ENCODE measurements at regions not wholly inside any gene's neighbourhood (a gene's known extent, or its start where the extent isn't known, plus 50 kb on each side); places are given as distances from the start of the nearest gene placed in this dataset.
"Not testable (repeated sequence)": the region's sequence is repeated elsewhere in the genome, so short reads cannot be mapped to it uniquely, and the experiment has no call there.

- H3K9me3 Mint-ChIP-seq (ENCODE audit: low read depth) = peaks cover 8% of the 10 kb centered on the region
Measured at GRCh38 chr4:27931584-27931983, 1070.9 kb downstream of the STIM2 start.

GRCh38 chr4:27934871-27935270 is 1074.2 kb downstream of the STIM2 start:
- H3K27ac Mint-ChIP-seq = no peak overlapping the region
- H3K4me3 Mint-ChIP-seq = no peak overlapping the region
- peaks cover 8% of the 10 kb centered on the region for H3K9me3 Mint-ChIP-seq (ENCODE audit: low read depth)
- H3K4me1 Mint-ChIP-seq (ENCODE audit: low read depth) = no peaks in the 10 kb centered on the region
- no peaks in the 10 kb centered on the region for H3K27me3 Mint-ChIP-seq
- H3K36me3 Mint-ChIP-seq = no peaks in the 10 kb centered on the region

More at GRCh38 chr4:27931584-27931983, 1070.9 kb downstream of the STIM2 start:
- Mint-ChIP-seq H3K36me3 (no peaks in the 10 kb centered on the region), H3K4me3 (no peak overlapping the region), H3K27me3 (no peaks in the 10 kb centered on the region), H3K4me1 (ENCODE audit: low read depth) (no peaks in the 10 kb centered on the region), H3K27ac (no peak overlapping the region)

GRCh38 chr4:27946799-27947198 is 1086.2 kb downstream of the STIM2 start:
- no peaks in the 10 kb centered on the region for H3K36me3 Mint-ChIP-seq
- no peaks in the 10 kb centered on the region for H3K4me1 Mint-ChIP-seq (ENCODE audit: low read depth)
- no peak overlapping the region for H3K4me3 Mint-ChIP-seq
- no peak overlapping the region for H3K27ac Mint-ChIP-seq
- H3K9me3 Mint-ChIP-seq (ENCODE audit: low read depth) = peaks cover 4% of the 10 kb centered on the region
- no peaks in the 10 kb centered on the region for H3K27me3 Mint-ChIP-seq

- Mint-ChIP-seq H3K27ac (no peak overlapping the region), H3K4me3 (no peak overlapping the region), H3K4me1 (ENCODE audit: low read depth) (no peaks in the 10 kb centered on the region), H3K36me3 (no peaks in the 10 kb centered on the region), H3K9me3 (ENCODE audit: low read depth) (peaks cover 4% of the 10 kb centered on the region), H3K27me3 (no peaks in the 10 kb centered on the region)
Measured at GRCh38 chr4:27947302-27947701, 1086.7 kb downstream of the STIM2 start.

- no peaks in the 10 kb centered on the region for H3K27me3 Mint-ChIP-seq
- H3K27ac Mint-ChIP-seq = no peak overlapping the region
- H3K36me3 Mint-ChIP-seq = no peaks in the 10 kb centered on the region
- no peaks in the 10 kb centered on the region for H3K4me1 Mint-ChIP-seq (ENCODE audit: low read depth)
- H3K9me3 Mint-ChIP-seq (ENCODE audit: low read depth) = peaks cover 5% of the 10 kb centered on the region
- H3K4me3 Mint-ChIP-seq = no peak overlapping the region
Measured at GRCh38 chr4:27964095-27964494, 1103.5 kb downstream of the STIM2 start.

- H3K27ac Mint-ChIP-seq = no peak overlapping the region
- H3K4me1 Mint-ChIP-seq (ENCODE audit: low read depth) = no peaks in the 10 kb centered on the region
- no peaks in the 10 kb centered on the region for H3K36me3 Mint-ChIP-seq
- H3K27me3 Mint-ChIP-seq = no peaks in the 10 kb centered on the region
- no peak overlapping the region for H3K4me3 Mint-ChIP-seq
- H3K9me3 Mint-ChIP-seq (ENCODE audit: low read depth) = no peaks in the 10 kb centered on the region
Measured at GRCh38 chr4:27966664-27967063, 1106.0 kb downstream of the STIM2 start.

GRCh38 chr4:27973056-27973455 is 1112.4 kb downstream of the STIM2 start:
- H3K9me3 Mint-ChIP-seq (ENCODE audit: low read depth) = no peaks in the 10 kb centered on the region
- H3K27me3 Mint-ChIP-seq = no peaks in the 10 kb centered on the region
- no peaks in the 10 kb centered on the region for H3K36me3 Mint-ChIP-seq
- H3K27ac Mint-ChIP-seq = no peak overlapping the region
- no peaks in the 10 kb centered on the region for H3K4me1 Mint-ChIP-seq (ENCODE audit: low read depth)
- H3K4me3 Mint-ChIP-seq = no peak overlapping the region

GRCh38 chr4:27973700-27974099 is 1113.1 kb downstream of the STIM2 start:
- Mint-ChIP-seq H3K4me3 (no peak overlapping the region), H3K27me3 (no peaks in the 10 kb centered on the region), H3K4me1 (ENCODE audit: low read depth) (no peaks in the 10 kb centered on the region), H3K9me3 (ENCODE audit: low read depth) (no peaks in the 10 kb centered on the region), H3K27ac (no peak overlapping the region), H3K36me3 (no peaks in the 10 kb centered on the region)

GRCh38 chr4:27974339-27974738 is 1113.7 kb downstream of the STIM2 start:
- Mint-ChIP-seq H3K4me1 (ENCODE audit: low read depth) (no peaks in the 10 kb centered on the region), H3K27ac (no peak overlapping the region), H3K27me3 (no peaks in the 10 kb centered on the region), H3K36me3 (no peaks in the 10 kb centered on the region), H3K4me3 (no peak overlapping the region), H3K9me3 (ENCODE audit: low read depth) (peaks cover 3% of the 10 kb centered on the region)

GRCh38 chr4:27974881-27975280 is 1114.2 kb downstream of the STIM2 start:
- H3K9me3 Mint-ChIP-seq (ENCODE audit: low read depth); H3K36me3 Mint-ChIP-seq; H3K4me1 Mint-ChIP-seq (ENCODE audit: low read depth); H3K27me3 Mint-ChIP-seq; H3K4me3 Mint-ChIP-seq; H3K27ac Mint-ChIP-seq: not testable (repeated sequence)

- H3K36me3 Mint-ChIP-seq; H3K4me1 Mint-ChIP-seq (ENCODE audit: low read depth); H3K27me3 Mint-ChIP-seq; H3K4me3 Mint-ChIP-seq; H3K27ac Mint-ChIP-seq; H3K9me3 Mint-ChIP-seq (ENCODE audit: low read depth): not testable (repeated sequence)
Measured at GRCh38 chr4:27978427-27979109, 1117.9 kb downstream of the STIM2 start.

GRCh38 chr4:27985522-27985921 is 1124.9 kb downstream of the STIM2 start:
- Mint-ChIP-seq H3K27ac (no peak overlapping the region), H3K27me3 (no peaks in the 10 kb centered on the region), H3K36me3 (no peaks in the 10 kb centered on the region), H3K9me3 (ENCODE audit: low read depth) (peaks cover 4% of the 10 kb centered on the region), H3K4me1 (ENCODE audit: low read depth) (no peaks in the 10 kb centered on the region), H3K4me3 (no peak overlapping the region)

GRCh38 chr4:27986476-27986875 is 1125.8 kb downstream of the STIM2 start:
- H3K27me3 Mint-ChIP-seq = no peaks in the 10 kb centered on the region
- H3K36me3 Mint-ChIP-seq = no peaks in the 10 kb centered on the region
- no peaks in the 10 kb centered on the region for H3K4me1 Mint-ChIP-seq (ENCODE audit: low read depth)
- no peak overlapping the region for H3K27ac Mint-ChIP-seq
- peaks cover 4% of the 10 kb centered on the region for H3K9me3 Mint-ChIP-seq (ENCODE audit: low read depth)
- no peak overlapping the region for H3K4me3 Mint-ChIP-seq

- Mint-ChIP-seq H3K36me3 (no peaks in the 10 kb centered on the region), H3K27ac (no peak overlapping the region), H3K4me3 (no peak overlapping the region), H3K27me3 (no peaks in the 10 kb centered on the region), H3K9me3 (ENCODE audit: low read depth) (peaks cover 12% of the 10 kb centered on the region), H3K4me1 (ENCODE audit: low read depth) (no peaks in the 10 kb centered on the region)
Measured at GRCh38 chr4:28001698-28002097, 1141.1 kb downstream of the STIM2 start.

- H3K27me3 Mint-ChIP-seq = no peaks in the 10 kb centered on the region
- no peaks in the 10 kb centered on the region for H3K36me3 Mint-ChIP-seq
- H3K9me3 Mint-ChIP-seq (ENCODE audit: low read depth) = peaks cover 6% of the 10 kb centered on the region
- no peak overlapping the region for H3K27ac Mint-ChIP-seq
- no peaks in the 10 kb centered on the region for H3K4me1 Mint-ChIP-seq (ENCODE audit: low read depth)
- H3K4me3 Mint-ChIP-seq = no peak overlapping the region
Measured at GRCh38 chr4:28004520-28004919, 1143.9 kb downstream of the STIM2 start.

- Mint-ChIP-seq H3K27me3 (no peaks in the 10 kb centered on the region), H3K36me3 (no peaks in the 10 kb centered on the region), H3K4me3 (no peak overlapping the region), H3K9me3 (ENCODE audit: low read depth) (peaks cover 3% of the 10 kb centered on the region), H3K4me1 (ENCODE audit: low read depth) (no peaks in the 10 kb centered on the region), H3K27ac (no peak overlapping the region)
Measured at GRCh38 chr4:28006021-28006420, 1145.4 kb downstream of the STIM2 start.
